NCI-H460 (cell line): ENCODE measurements at regions not wholly inside any gene's neighbourhood (a gene's known extent, or its start where the extent isn't known, plus 50 kb on each side); places are given as distances from the start of the nearest gene placed in this dataset.
"Not testable (repeated sequence)": the region's sequence is repeated elsewhere in the genome, so short reads cannot be mapped to it uniquely, and the experiment has no call there.

Experiments used
- DNase-seq: peaks from one replicate; pipeline ENCODE4 v3.0.0-alpha.2; 2016; ENCODE audit warnings: low read depth; ENCODE audit errors: extremely low read depth

- DNase-seq, result no peak
Observed at GRCh38 chr6:68032217-68032616, 602.9 kb upstream of the ADGRB3 start.

- no peak for DNase-seq
Observed at GRCh38 chr6:68031054-68031453, 604.0 kb upstream of the ADGRB3 start.

GRCh38 chr6:68026483-68026882 lies 608.6 kb upstream of the ADGRB3 start:
- DNase-seq, result no peak

DNA sequence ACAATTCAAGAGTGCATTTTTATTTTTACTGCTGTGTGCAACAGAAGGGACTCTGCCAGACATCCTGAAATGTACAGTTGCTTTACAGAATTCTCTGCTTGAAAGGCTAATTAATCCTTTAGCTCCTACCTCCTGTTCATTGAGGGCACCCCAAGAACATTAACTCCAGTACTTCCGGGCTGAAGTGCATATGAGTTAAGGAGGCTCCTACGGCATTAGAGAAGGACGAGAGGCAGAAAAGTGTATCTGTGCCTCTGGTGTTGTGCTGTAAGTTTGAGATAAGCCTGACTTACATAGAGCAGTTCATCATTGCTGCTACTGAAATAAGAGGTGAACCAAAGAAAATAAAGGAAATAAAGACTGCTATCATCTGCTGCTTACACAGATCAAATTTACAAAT lies 609.3 kb upstream of the ADGRB3 start:
- no peak for DNase-seq

DNA sequence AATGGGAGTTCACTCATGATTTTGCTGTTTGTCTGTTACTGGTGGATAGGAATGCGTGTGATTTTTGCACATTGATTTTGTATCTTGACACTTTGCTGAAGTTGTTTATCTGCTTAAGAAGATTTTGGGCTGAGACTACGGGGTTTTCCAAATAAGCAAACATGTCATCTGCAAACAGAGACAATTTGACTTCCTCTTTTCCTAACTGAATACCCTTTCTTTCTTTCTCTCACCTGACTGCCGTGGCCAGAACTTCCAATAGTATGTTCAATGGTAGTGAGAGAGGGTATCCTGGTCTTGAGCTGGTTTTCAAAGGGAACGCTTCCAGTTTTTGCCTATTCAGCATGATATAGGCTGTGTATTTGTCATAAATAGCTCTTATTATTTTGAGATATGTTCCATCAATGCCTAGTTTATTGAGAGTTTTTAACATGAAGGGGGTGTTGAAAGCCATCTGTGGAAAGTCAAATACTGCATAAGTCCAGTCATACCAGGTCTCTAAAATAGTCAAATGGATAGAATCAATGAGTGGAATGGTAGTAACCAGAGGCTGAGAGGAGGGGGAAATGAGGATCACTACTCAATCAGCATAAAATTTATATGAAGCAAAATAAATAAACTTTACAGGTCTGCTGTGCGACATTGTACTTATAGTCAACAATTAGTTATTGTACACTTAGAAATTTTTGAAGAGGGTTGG lies 610.4 kb upstream of the ADGRB3 start:
- DNase-seq, result no peak

DNA sequence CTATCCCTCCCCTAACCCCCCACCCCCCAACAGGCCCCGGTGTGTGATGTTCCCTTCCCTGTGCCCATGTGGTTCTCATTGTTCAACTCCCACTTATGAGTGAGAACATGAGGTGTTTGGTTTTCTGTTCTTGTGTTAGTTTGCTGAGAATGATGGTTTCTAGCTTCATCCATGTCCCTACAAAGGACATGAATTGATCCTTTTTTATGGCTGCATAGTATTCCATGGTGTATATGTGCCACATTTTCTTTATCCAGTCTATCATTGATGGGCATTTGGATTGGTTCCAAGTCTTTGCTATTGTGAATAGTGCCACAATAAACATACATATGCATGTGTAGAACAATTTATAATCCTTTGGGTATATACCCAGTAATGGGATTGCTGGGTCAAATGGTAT lies 612.1 kb upstream of the ADGRB3 start:
- DNase-seq, result not testable (repeated sequence)

DNA sequence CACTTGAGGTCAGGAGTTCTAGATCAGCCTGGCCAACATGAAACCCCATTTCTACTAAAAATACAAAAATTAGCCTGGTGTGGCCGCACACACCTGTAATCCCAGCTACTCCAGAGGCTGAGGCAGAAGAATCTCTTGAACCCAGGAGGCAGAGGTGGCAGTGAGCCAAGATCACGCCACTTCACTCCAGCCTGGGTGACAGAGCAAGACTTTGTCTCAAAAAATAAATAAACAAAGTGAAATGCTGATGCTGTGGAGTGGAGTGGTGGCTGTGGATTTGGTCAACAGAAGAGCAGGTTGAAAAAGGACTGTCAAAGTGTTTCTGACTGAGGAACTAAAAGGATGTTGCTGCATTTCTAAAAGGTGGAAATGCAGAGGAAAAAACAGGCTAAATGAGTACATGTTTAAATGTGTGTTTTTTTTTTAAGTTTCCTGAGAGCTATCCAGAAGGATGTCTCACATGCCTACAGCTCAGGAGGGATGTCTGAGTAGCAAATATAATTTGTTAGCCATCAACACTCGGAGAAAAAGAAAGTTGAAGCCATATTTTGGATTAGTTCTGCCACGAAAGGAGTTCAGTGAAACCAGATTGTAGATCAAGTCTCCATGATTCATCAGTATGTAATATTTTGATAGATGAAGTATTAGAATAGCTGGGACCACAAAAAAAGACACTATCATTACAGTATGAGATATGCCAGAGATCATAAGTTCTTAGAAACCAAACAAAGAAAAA lies 621.1 kb upstream of the ADGRB3 start:
- no peak for DNase-seq

DNA sequence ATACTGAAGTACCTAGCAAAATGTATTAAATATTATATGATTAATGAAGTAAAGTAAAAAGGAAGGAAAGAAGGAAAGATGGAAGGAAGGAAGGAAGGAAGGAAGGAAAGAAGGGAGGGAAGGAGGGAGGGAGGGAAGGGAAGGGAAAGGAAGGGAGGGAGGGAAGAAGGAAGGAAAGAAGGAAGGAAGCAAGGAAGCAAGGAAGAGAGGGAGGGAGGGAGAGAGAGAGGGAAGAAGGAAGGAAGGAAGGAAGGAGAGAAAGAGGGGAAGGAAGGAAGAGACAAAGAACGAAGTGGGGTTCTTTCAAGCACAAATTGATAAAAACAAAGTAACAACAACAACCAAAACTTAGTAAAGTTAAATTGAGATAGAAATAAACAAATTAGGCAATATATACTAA lies 622.3 kb upstream of the ADGRB3 start:
- DNase-seq, result no peak

- DNase-seq, result no peak
Observed at GRCh38 chr6:68010936-68011335, 624.1 kb upstream of the ADGRB3 start.

DNA sequence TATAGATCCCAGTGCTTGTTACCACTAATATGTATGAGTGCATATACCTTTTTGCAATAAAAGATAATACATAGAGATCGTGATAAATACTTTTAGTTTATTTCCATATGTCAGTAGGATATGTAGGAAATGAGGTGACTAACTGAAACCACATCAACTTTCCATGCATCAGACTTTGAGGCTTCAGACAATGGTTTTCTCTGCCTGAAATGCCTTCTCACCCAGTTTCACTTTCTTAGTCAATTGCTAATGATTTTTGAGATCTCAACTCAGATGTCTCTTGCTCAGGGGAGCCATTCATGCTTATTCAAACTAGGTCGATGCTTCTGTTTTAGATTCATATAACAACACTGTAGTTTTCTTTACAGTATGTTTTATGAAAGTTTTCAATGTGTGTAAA lies 626.6 kb upstream of the ADGRB3 start:
- no peak for DNase-seq

GRCh38 chr6:68007717-68008116 lies 627.4 kb upstream of the ADGRB3 start:
- DNase-seq, result no peak

DNA sequence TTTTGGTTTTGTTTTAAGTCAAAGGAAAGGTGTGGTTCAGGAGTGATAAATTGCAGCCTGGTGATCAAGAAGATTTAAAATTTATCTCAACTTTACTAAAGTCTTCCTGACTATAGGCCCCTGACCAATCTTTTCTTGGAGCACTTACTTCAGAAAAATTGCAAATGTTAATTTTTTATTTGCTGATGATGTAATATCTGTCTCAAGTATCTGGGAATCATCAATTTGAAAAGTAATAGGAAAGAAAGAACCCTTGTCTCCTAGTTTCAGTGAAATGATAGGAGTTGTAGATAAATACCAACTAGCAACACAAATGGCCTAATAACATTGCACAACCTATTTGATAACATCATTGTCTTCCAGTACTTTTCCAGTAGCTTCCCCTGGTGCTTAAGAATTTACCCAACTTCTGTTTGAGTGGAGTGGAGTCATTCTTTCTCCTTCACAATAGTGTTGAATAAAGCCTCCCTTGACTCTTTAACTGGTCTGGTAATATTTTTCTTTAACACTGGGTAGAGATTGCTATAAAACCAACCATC lies 648.3 kb upstream of the ADGRB3 start:
- DNase-seq, result no peak

DNA sequence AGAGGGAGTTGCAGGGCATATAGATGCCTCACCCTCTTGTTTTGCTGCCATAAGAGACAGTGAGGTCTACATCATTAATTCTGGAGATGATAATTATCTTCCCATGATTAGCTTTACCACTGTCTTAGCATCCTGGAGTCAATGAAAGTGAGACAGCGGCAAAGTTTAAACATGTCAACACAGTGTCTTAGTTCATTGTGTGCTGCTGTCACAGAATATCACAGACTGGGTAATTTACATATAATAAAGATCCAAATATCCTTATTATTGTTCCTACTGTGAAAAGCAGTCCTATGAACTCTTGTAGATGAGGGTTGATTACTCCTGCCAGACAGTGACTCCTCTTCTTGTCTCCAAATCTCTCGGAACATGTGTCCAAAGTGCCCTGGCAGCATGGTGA lies 658.6 kb upstream of the ADGRB3 start:
- DNase-seq, result no peak

GRCh38 chr6:67974931-67975330 lies 660.2 kb upstream of the ADGRB3 start:
- no peak for DNase-seq

DNA sequence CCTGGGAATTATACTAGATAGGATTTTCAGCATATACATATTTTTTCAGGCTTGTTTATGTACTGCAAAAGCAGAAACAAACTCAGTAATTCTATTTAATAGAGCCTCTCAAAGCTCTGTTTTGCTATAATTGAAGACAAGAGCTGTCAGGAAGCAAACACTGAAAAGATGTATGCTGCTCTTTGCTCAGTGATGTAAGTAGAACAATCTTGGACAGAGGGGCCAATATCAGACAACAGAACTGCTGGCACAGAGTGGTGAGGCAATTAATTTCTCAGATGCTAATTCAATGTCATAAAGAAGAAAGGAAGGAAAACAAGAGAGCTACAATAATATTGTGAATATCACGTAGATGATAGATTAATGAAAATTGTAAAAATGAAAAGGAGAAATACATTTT lies 663.3 kb upstream of the ADGRB3 start:
- no peak for DNase-seq

GRCh38 chr6:67966830-67967229 lies 668.3 kb upstream of the ADGRB3 start:
- DNase-seq, result no peak

DNA sequence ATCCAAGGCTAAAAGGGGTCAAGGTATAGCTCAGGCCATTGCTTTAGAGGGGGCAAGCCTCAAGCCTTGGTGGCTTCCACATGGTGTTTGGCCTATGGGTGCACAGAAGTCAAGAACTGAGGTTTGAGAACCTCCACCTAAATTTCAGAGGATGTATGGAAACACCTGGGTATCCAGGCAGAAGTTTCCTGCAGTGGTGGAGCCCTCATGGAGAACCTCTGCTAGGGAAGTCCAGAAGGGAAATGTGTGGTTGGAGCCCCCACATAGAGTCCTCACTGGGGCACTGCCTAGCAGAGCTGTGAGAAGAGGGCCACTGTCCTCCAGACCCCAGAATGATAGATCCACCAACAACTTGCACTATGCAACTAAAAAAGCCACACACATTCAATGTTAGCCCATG lies 678.7 kb upstream of the ADGRB3 start:
- DNase-seq, result no peak

GRCh38 chr6:67952948-67953347 lies 682.1 kb upstream of the ADGRB3 start:
- DNase-seq, result no peak

GRCh38 chr6:67952121-67952520 lies 683.0 kb upstream of the ADGRB3 start:
- DNase-seq, result no peak

DNA sequence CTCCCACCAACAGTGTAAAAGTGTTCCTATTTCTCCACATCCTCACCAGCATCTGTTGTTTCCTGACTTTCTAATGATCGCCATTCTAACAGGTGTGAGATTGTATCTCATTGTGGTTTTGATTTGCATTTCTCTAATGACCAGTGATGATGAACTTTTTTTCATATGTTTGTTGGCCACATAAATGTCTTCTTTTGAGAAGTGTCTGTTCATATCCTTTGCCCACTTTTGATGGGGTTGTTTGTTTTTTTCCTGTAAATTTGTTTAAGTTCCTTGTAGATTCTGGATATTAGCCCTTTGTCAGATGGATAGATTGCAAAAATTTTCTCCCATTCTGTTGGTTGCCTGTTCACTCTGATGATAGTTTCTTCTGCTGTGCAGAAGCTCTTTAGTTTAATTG lies 687.3 kb upstream of the ADGRB3 start:
- not testable (repeated sequence) for DNase-seq

GRCh38 chr6:67935976-67936477 lies 699.1 kb upstream of the ADGRB3 start:
- no peak for DNase-seq

DNA sequence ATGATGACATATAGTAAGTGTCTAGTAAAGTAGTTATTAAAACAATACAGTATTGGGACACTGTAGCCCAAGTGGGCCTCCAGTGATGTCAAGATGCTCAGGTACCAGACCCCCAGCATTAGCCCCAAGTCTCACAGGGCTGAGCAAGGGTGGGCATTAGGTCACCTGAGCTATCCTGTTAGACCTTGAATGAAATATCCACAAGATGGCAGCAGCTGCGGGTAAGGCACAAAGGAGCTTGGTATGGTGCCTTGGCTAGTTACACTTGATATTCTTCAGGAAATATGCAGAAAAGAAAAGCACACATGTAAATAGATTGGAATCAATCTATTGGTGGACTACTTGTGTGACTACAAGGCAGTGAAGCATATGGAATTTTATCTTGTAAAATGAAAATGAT lies 701.8 kb upstream of the ADGRB3 start:
- DNase-seq, result no peak
